ENCODE measurements at regions not wholly inside any gene's neighbourhood (a gene's known extent, or its start where the extent isn't known, plus 50 kb on each side); places are given as distances from the start of the nearest gene placed in this dataset.

DNA sequence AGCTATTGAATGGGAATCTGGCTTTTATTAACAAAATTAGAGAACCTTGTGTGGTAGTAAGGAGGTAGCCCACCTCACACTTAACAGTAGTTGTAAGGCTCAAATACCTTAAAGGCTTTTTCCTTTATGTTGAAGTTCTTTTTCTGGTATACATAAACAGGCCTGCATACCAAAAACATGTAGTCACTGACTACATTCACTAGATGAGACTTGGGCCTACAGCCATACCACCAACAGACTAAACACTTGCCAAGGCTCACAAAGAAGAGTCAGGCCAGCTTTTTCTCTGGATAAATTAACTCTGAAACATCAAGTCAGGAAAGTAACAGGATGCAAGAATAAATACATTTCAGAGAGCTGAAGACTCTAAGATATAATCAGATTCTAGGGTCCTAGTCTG is 78.6 kb upstream of the MPDZ start:
- no peak overlapping the region for H3K27ac Mint-ChIP-seq
- H3K9me3 Mint-ChIP-seq: no peaks in the 10 kb centered on the region
- H3K4me3 Mint-ChIP-seq: no peak overlapping the region
- H3K4me1 Mint-ChIP-seq: no peaks in the 10 kb centered on the region
- no peak for ATAC-seq (replicated peaks)
- H3K36me3 Mint-ChIP-seq (ENCODE audit: low read depth): no peaks in the 10 kb centered on the region
- no peaks in the 10 kb centered on the region for H3K27me3 Mint-ChIP-seq

DNA sequence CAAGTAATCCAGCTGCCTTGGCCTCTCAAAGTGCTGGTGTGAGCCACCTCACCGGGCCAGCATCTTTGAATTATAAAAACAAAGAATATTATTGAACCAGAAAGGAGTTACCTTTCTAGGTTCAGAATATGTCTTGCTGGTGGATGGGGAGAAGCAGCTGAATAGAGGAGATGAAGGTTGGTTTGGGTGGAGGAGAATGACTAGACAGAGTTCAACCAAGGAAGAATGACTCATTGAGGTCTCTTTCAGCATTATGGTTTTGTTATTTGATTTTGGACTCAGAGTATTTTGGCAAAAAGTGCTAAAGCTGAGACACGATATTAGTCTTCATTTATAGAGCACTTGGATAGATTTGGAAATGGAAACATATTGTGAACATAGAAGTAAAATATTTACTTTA is 75.2 kb upstream of the MPDZ start:
- H3K36me3 Mint-ChIP-seq (ENCODE audit: low read depth): no peaks in the 10 kb centered on the region
- ATAC-seq (replicated peaks): no peak
- no peaks in the 10 kb centered on the region for H3K4me1 Mint-ChIP-seq
- H3K4me3 Mint-ChIP-seq: no peak overlapping the region
- no peaks in the 10 kb centered on the region for H3K9me3 Mint-ChIP-seq
- H3K27ac Mint-ChIP-seq: no peak overlapping the region
- no peaks in the 10 kb centered on the region for H3K27me3 Mint-ChIP-seq

GRCh38 chr9:13352451-13352979 is 73.0 kb upstream of the MPDZ start:
- no peak for ATAC-seq (replicated peaks)
- no peaks in the 10 kb centered on the region for H3K27me3 Mint-ChIP-seq
- H3K36me3 Mint-ChIP-seq (ENCODE audit: low read depth): no peaks in the 10 kb centered on the region
- no peak overlapping the region for H3K4me3 Mint-ChIP-seq
- H3K4me1 Mint-ChIP-seq: no peaks in the 10 kb centered on the region
- H3K27ac Mint-ChIP-seq: no peak overlapping the region
- no peaks in the 10 kb centered on the region for H3K9me3 Mint-ChIP-seq

DNA sequence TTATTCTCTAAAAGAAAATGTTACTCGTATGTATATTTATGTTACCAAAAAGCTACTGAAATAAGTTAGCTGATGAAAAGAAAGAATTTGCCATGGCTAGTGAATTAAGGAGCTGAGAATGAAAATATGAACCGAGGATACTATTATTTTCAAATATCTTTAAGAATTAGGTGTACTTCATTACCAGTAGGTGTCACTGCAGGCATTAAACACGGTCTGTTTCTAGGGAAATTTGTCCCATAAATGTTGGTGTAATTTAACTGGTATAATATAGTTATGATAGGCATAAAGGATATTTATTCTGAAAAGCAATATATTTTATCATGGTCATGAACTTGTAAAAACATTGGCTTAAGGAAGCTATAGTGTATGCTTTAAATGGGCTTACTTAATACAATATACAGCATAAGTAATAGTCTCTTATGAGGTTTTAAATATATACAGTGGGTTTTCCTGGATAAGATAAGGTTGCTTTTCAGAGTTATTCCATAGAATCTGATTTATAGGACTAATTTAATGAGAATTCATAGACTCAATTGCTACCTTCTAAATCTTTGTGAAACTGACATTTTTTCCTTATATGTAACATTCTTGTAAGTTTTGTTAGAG is 72.4 kb upstream of the MPDZ start:
- H3K27ac Mint-ChIP-seq: no peak overlapping the region
- no peaks in the 10 kb centered on the region for H3K27me3 Mint-ChIP-seq
- no peak for ATAC-seq (replicated peaks)
- H3K36me3 Mint-ChIP-seq (ENCODE audit: low read depth): no peaks in the 10 kb centered on the region
- no peaks in the 10 kb centered on the region for H3K4me1 Mint-ChIP-seq
- H3K9me3 Mint-ChIP-seq: no peaks in the 10 kb centered on the region
- H3K4me3 Mint-ChIP-seq: no peak overlapping the region

DNA sequence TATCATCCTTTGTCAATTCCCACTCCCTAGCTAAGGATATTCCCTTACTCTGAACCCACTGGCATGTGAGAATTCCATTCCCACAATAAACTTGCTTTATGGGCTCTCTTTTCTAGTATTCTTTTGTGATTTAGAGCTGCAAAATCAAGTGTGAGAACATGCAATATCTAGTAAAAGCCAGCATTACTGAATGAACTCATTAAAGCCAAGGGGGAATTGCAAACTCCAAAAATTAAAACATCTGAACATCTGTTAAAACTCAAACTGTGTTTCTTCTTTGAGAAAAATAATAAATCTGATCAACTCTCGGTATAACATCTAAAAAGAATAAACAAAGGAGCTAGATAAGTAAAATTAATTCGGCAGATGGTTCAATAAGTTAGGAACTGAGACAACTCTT is 53.1 kb upstream of the MPDZ start:
- Mint-ChIP-seq H3K36me3 (ENCODE audit: low read depth) (no peaks in the 10 kb centered on the region), H3K4me3 (no peak overlapping the region)

DNA sequence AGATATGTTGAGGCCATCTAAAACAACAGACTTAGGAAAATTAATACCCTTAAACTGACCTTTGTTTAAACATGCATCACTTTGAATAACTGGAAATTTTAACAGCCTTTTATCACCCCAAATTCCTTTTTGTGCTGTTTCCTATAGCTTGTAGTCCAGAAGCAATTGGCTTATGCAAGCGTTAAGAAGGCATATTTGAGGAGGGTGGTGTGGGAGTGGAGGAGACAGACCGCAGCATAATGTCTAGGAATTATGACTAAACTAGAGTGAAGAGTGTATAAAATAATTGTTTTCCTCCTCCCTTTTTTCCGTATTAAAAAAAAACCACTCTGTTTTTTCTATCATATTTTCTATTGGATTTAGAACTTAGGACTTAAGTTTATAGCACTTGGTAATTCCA is 51.8 kb upstream of the MPDZ start:
- no peak for ATAC-seq (replicated peaks)
- H3K36me3 Mint-ChIP-seq (ENCODE audit: low read depth): no peaks in the 10 kb centered on the region
- no peak overlapping the region for H3K4me3 Mint-ChIP-seq
- peaks cover 6% of the 10 kb centered on the region for H3K9me3 Mint-ChIP-seq
- H3K4me1 Mint-ChIP-seq: no peaks in the 10 kb centered on the region
- H3K27ac Mint-ChIP-seq: no peak overlapping the region
- no peaks in the 10 kb centered on the region for H3K27me3 Mint-ChIP-seq

More for the DNA sequence above, 53.1 kb upstream of the MPDZ start:
- Mint-ChIP-seq H3K27ac (no peak overlapping the region), H3K9me3 (peaks cover 3% of the 10 kb centered on the region), H3K27me3 (no peaks in the 10 kb centered on the region), H3K4me1 (no peaks in the 10 kb centered on the region)
- ATAC-seq (replicated peaks): no peak

DNA sequence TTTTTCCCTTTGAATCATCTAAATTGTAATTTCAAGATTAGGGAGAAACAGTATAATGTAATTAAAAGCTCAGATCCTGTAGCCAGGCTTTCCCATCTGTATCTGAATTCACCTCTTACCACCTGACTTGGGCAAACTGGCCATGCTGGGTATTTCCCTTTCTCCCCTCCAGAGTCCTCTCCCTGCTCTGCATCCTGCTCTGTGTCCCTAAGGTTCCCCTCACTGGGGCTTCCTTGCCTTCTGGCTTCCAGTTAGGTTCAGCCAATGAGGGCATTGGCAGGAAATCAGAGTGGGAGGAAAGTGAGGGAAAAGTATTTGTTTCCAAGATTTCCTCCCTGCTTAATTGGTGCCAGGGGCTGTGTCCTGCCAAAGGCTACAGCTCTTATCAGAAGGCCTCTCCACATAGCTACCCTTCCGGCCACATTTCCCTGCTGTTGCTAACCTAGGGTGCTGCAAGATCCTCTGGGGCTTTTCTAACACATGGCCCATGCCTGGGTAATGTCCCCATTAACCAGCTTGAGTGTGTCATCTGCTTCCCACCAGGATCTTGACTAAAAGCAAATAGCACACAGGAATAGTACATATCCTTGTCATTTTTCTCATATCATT is 51.0 kb upstream of the MPDZ start:
- Mint-ChIP-seq H3K27me3 (no peaks in the 10 kb centered on the region), H3K36me3 (ENCODE audit: low read depth) (no peaks in the 10 kb centered on the region), H3K4me1 (no peaks in the 10 kb centered on the region), H3K9me3 (peaks cover 6% of the 10 kb centered on the region), H3K27ac (no peak overlapping the region), H3K4me3 (no peak overlapping the region)
- ATAC-seq (replicated peaks): no peak

Data from activated T-helper 17 cell treated with anti-CD3 and anti-CD28 coated beads, Interleukin-2, amount 50 U/mL, for 72 hours (primary cell).